ENCODE measurements at regions not wholly inside any gene's neighbourhood (a gene's known extent, or its start where the extent isn't known, plus 50 kb on each side); places are given as distances from the start of the nearest gene placed in this dataset.

- TF ChIP-seq CTCF (conservative IDR thresholded peaks at IDR 0.05 in 1 of 2, IDR thresholded peaks at IDR 0.05 in 1 of 2; ENCODE audit: low read depth in 1 of 2, low read length in 2 of 2) (no peak), EZH2 (IDR thresholded peaks at IDR 0.05; ENCODE audit: low read length, missing control alignments) (no peak)
Observed at GRCh38 chr1:57791497-57791896, 367.6 kb upstream of the DAB1 start.
